HL-60 (cell line): ENCODE measurements at regions not wholly inside any gene's neighbourhood (a gene's known extent, or its start where the extent isn't known, plus 50 kb on each side); places are given as distances from the start of the nearest gene placed in this dataset.

Experiments
- DNase-seq, 2 experiments: peaks; one replicate each; pipeline ENCODE4 v3.0.0-alpha.2; 2010 to 2020; ENCODE audit warnings: low read depth in 1 of 2, low spot score in 1 of 2
- H3K27ac ChIP-seq: fragments of 250-450 bp; sonication (Bioruptor Pico); replicated peaks from 2 replicates; pipeline ENCODE4 v1.5.1; 2020; ENCODE audit warnings: mild to moderate bottlenecking, moderate library complexity
- H3K27me3 ChIP-seq: fragments of 250-450 bp; sonication (Bioruptor Pico); 2 replicates; pipeline ENCODE4 v1.5.1; 2021; ENCODE audit warnings: mild to moderate bottlenecking, moderate library complexity; ENCODE audit not compliant: insufficient read depth, poor library complexity, severe bottlenecking
- H3K4me3 ChIP-seq: replicated peaks from 2 replicates; pipeline ENCODE4 v1.5.1; 2011; ENCODE audit warnings: mild to moderate bottlenecking, control low read depth, low read length; ENCODE audit not compliant: insufficient read depth
- GABPA ChIP-seq: IDR thresholded peaks from 2 replicates; pipeline ENCODE4 v1.6.1; 2012; ENCODE audit warnings: low read depth
- POLR2AphosphoS5 ChIP-seq: IDR thresholded peaks from 2 replicates; pipeline ENCODE4 v1.6.1; 2012; ENCODE audit warnings: low read depth
- SPI1 ChIP-seq: IDR thresholded peaks from 2 replicates; pipeline ENCODE4 v1.6.1; 2012; ENCODE audit warnings: low read depth, mild to moderate bottlenecking, borderline replicate concordance
- TF ChIP-seq, protein P1 (sequence below): IDR thresholded peaks from one replicate; pipeline ENCODE4 v1.5.1; 2011; ENCODE audit warnings: low read length, control low read depth, inconsistent platforms; ENCODE audit not compliant: insufficient read depth
- TF ChIP-seq, protein P2 (sequence below): IDR thresholded peaks from 2 replicates; pipeline ENCODE4 v1.6.1; 2012; ENCODE audit warnings: low read depth; ENCODE audit not compliant: insufficient replicate concordance

DNA sequence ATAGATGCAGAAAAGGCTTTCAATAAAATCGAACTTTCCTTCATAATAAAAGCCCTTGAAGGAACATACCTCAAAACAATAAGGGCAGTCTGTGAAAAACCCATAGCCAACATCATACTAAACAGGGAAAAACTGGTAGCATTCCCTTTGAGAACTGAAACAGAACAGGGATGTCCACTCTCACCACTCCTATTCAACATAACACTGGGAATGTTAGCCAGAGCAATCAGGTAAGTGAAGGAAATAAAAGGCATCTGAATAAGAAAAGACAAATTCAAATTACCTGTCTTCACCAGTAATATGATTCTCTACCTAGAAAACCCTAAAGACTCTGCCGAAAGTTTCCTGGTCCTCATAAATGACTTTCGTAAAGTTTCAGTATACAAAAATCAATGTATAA, 861.0 kb upstream of the VRK2 start:
- no peak for DNase-seq
- no peak for TF ChIP-seq GABPA
- no peak for TF ChIP-seq SPI1
- no peak for TF ChIP-seq POLR2AphosphoS5
- TF ChIP-seq, protein P1, sequence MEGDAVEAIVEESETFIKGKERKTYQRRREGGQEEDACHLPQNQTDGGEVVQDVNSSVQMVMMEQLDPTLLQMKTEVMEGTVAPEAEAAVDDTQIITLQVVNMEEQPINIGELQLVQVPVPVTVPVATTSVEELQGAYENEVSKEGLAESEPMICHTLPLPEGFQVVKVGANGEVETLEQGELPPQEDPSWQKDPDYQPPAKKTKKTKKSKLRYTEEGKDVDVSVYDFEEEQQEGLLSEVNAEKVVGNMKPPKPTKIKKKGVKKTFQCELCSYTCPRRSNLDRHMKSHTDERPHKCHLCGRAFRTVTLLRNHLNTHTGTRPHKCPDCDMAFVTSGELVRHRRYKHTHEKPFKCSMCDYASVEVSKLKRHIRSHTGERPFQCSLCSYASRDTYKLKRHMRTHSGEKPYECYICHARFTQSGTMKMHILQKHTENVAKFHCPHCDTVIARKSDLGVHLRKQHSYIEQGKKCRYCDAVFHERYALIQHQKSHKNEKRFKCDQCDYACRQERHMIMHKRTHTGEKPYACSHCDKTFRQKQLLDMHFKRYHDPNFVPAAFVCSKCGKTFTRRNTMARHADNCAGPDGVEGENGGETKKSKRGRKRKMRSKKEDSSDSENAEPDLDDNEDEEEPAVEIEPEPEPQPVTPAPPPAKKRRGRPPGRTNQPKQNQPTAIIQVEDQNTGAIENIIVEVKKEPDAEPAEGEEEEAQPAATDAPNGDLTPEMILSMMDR = no peak
- TF ChIP-seq, protein P2, sequence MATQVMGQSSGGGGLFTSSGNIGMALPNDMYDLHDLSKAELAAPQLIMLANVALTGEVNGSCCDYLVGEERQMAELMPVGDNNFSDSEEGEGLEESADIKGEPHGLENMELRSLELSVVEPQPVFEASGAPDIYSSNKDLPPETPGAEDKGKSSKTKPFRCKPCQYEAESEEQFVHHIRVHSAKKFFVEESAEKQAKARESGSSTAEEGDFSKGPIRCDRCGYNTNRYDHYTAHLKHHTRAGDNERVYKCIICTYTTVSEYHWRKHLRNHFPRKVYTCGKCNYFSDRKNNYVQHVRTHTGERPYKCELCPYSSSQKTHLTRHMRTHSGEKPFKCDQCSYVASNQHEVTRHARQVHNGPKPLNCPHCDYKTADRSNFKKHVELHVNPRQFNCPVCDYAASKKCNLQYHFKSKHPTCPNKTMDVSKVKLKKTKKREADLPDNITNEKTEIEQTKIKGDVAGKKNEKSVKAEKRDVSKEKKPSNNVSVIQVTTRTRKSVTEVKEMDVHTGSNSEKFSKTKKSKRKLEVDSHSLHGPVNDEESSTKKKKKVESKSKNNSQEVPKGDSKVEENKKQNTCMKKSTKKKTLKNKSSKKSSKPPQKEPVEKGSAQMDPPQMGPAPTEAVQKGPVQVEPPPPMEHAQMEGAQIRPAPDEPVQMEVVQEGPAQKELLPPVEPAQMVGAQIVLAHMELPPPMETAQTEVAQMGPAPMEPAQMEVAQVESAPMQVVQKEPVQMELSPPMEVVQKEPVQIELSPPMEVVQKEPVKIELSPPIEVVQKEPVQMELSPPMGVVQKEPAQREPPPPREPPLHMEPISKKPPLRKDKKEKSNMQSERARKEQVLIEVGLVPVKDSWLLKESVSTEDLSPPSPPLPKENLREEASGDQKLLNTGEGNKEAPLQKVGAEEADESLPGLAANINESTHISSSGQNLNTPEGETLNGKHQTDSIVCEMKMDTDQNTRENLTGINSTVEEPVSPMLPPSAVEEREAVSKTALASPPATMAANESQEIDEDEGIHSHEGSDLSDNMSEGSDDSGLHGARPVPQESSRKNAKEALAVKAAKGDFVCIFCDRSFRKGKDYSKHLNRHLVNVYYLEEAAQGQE = no peak
- H3K27ac ChIP-seq = no peak overlapping the region
- H3K4me3 ChIP-seq = no peak overlapping the region
- no peaks in the 10 kb centered on the region for H3K27me3 ChIP-seq

GRCh38 chr2:57190007-57190406, 856.6 kb upstream of the VRK2 start:
- no peak for DNase-seq
- H3K4me3 ChIP-seq = no peak overlapping the region
- no peaks in the 10 kb centered on the region for H3K27me3 ChIP-seq
- TF ChIP-seq SPI1 (no peak), GABPA (no peak), POLR2AphosphoS5 (no peak)
- TF ChIP-seq, protein P1 = no peak
- TF ChIP-seq, protein P2 = no peak
- no peak overlapping the region for H3K27ac ChIP-seq

- TF ChIP-seq, protein P1 = no peak
- TF ChIP-seq, protein P2 = no peak
- no peak for TF ChIP-seq SPI1
- TF ChIP-seq GABPA = no peak
- no peak for TF ChIP-seq POLR2AphosphoS5
- H3K27ac ChIP-seq = no peak overlapping the region
- no peaks in the 10 kb centered on the region for H3K27me3 ChIP-seq
- DNase-seq = no peak
- no peak overlapping the region for H3K4me3 ChIP-seq
These were observed 846.9 kb upstream of the VRK2 start for GRCh38 chr2:57199663-57200062.
